SU-DHL-6 (cell line): ENCODE measurements at regions not wholly inside any gene's neighbourhood (a gene's known extent, or its start where the extent isn't known, plus 50 kb on each side); places are given as distances from the start of the nearest gene placed in this dataset.

Experiments used
- H2AFZ ChIP-seq: fragments of 200-600 bp; sonication (generic); 2 replicates; pipeline ENCODE4 v1.6.1; 2014; ENCODE audit warnings: low read depth, mild to moderate bottlenecking, moderate library complexity, mixed read lengths, antibody characterized with exemption, low read length; ENCODE audit not compliant: severe bottlenecking
- H3F3A ChIP-seq: fragments of 200-600 bp; shearing (Covaris generic); 2 replicates; pipeline ENCODE4 v1.6.0; 2016; ENCODE audit warnings: antibody characterized with exemption, mild to moderate bottlenecking; ENCODE audit not compliant: insufficient read depth
- H3K27ac ChIP-seq: fragments of 200-600 bp; sonication (generic); 2 replicates; pipeline ENCODE4 v1.5.1; 2016; ENCODE audit warnings: low read depth, mild to moderate bottlenecking, low read length, moderate library complexity, mixed read lengths
- H3K27me3 ChIP-seq: fragments of 200-600 bp; sonication (generic), shearing (Covaris generic); 2 replicates; pipeline ENCODE4 v1.6.0; 2014; ENCODE audit warnings: mild to moderate bottlenecking, low read length
- H3K36me3 ChIP-seq: fragments of 200-600 bp; sonication (generic); 2 replicates; pipeline ENCODE4 v1.6.1; 2014; ENCODE audit warnings: mild to moderate bottlenecking, low read length, mixed read lengths
- H3K4me2 ChIP-seq: fragments of 300-600, 200-600 bp; shearing (Covaris generic), sonication (generic); 2 replicates; pipeline ENCODE4 v1.6.0; 2014; ENCODE audit warnings: low read length, low read depth, mild to moderate bottlenecking; ENCODE audit not compliant: poor library complexity, severe bottlenecking
- H3K4me3 ChIP-seq: fragments of 200-600 bp; sonication (generic); 2 replicates; pipeline ENCODE4 v1.5.1; 2014; ENCODE audit warnings: antibody characterized with exemption, low read length, mild to moderate bottlenecking, mixed read lengths; ENCODE audit not compliant: insufficient read depth, poor library complexity, severe bottlenecking
- H3K79me2 ChIP-seq: fragments of 200-600 bp; sonication (generic); 2 replicates; pipeline ENCODE4 v1.6.1; 2014; ENCODE audit warnings: mild to moderate bottlenecking, low read length, moderate library complexity; ENCODE audit not compliant: insufficient read depth
- H3K9ac ChIP-seq: fragments of 200-600 bp; sonication (generic); 2 replicates; pipeline ENCODE4 v1.7.0; 2014; ENCODE audit warnings: mild to moderate bottlenecking, low read length
- H3K9me2 ChIP-seq: fragments of 200-600 bp; sonication (generic); replicated peaks from 2 replicates; pipeline ENCODE4 v1.6.1; 2014; ENCODE audit warnings: low read length; ENCODE audit not compliant: insufficient read depth
- H3K9me3 ChIP-seq: fragments of 200-600 bp; sonication (generic); 2 replicates; pipeline ENCODE4 v1.6.1; 2014; ENCODE audit warnings: low read length, mixed read lengths; ENCODE audit not compliant: insufficient read depth
- H4K20me1 ChIP-seq: fragments of 200-600 bp; sonication (generic); 2 replicates; pipeline ENCODE4 v1.6.1; 2014; ENCODE audit warnings: low read depth, mild to moderate bottlenecking, antibody characterized with exemption, low read length, moderate library complexity, mixed read lengths
- CTCF ChIP-seq: fragments of 200-600 bp; sonication (generic); IDR thresholded peaks from one replicate; pipeline ENCODE4 v1.5.1; 2017; ENCODE audit warnings: antibody characterized with exemption, mild to moderate bottlenecking, low read length, moderate library complexity; ENCODE audit not compliant: insufficient read depth, poor library complexity, severe bottlenecking
- EZH2phosphoT487 ChIP-seq: fragments of 200-600 bp; sonication (generic), shearing (Covaris generic); conservative IDR thresholded peaks from 2 replicates; pipeline ENCODE4 v1.6.1; 2018; ENCODE audit warnings: mild to moderate bottlenecking, antibody characterized with exemption, low read length, moderate library complexity, mixed read lengths

GRCh38 chr5:54655761-54656160, 138.2 kb downstream of the SNX18 start:
- Histone ChIP-seq H3K9me3 (no peaks in the 10 kb centered on the region), H3K9me2 (no peaks in the 10 kb centered on the region), H3K4me2 (no peak overlapping the region), H3K36me3 (no peaks in the 10 kb centered on the region), H3K79me2 (no peaks in the 10 kb centered on the region), H3K9ac (no peak overlapping the region), H3K4me3 (no peak overlapping the region), H3F3A (no peaks in the 10 kb centered on the region), H3K27ac (no peak overlapping the region), H3K27me3 (no peaks in the 10 kb centered on the region), H2AFZ (no peak overlapping the region), H4K20me1 (no peaks in the 10 kb centered on the region)
- TF ChIP-seq EZH2phosphoT487 (no peak), CTCF (no peak)

- H3K9ac ChIP-seq = no peak overlapping the region
- no peaks in the 10 kb centered on the region for H3K27me3 ChIP-seq
- H3K4me2 ChIP-seq = no peak overlapping the region
- no peaks in the 10 kb centered on the region for H3K9me2 ChIP-seq
- no peaks in the 10 kb centered on the region for H3K9me3 ChIP-seq
- no peaks in the 10 kb centered on the region for H3K36me3 ChIP-seq
- H3K79me2 ChIP-seq = no peaks in the 10 kb centered on the region
- no peaks in the 10 kb centered on the region for H4K20me1 ChIP-seq
- no peak overlapping the region for H2AFZ ChIP-seq
- no peak overlapping the region for H3K27ac ChIP-seq
- no peaks in the 10 kb centered on the region for H3F3A ChIP-seq
- H3K4me3 ChIP-seq = no peak overlapping the region
- TF ChIP-seq CTCF = no peak
- no peak for TF ChIP-seq EZH2phosphoT487
Observed at GRCh38 chr5:54655266-54655665, 137.7 kb downstream of the SNX18 start.

- no peaks in the 10 kb centered on the region for H3K36me3 ChIP-seq
- no peak overlapping the region for H2AFZ ChIP-seq
- H3F3A ChIP-seq = no peaks in the 10 kb centered on the region
- no peak overlapping the region for H3K4me2 ChIP-seq
- TF ChIP-seq EZH2phosphoT487 = no peak
- no peak for TF ChIP-seq CTCF
- no peaks in the 10 kb centered on the region for H3K27me3 ChIP-seq
- no peak overlapping the region for H3K27ac ChIP-seq
- H3K79me2 ChIP-seq = no peaks in the 10 kb centered on the region
- no peaks in the 10 kb centered on the region for H3K9me3 ChIP-seq
- H3K9ac ChIP-seq = no peak overlapping the region
- H3K9me2 ChIP-seq = no peaks in the 10 kb centered on the region
- H3K4me3 ChIP-seq = no peak overlapping the region
- H4K20me1 ChIP-seq = no peaks in the 10 kb centered on the region
Observed at GRCh38 chr5:54653956-54654614, 136.5 kb downstream of the SNX18 start.
